Suprapubic skin (tissue), 4 donors: ENCODE measurements at regions not wholly inside any gene's neighbourhood (a gene's known extent, or its start where the extent isn't known, plus 50 kb on each side); places are given as distances from the start of the nearest gene placed in this dataset.

Source experiments
- DNase-seq, 2 donors: peaks; one replicate each; pipeline ENCODE4 v3.0.0-alpha.2; 2019; ENCODE audit warnings: low spot score in 2 of 2
- H3K27ac ChIP-seq: fragments of 200-600 bp; sonication (generic); one replicate; pipeline ENCODE4 v1.5.1; 2019
- H3K27me3 ChIP-seq: fragments of 200-600 bp; sonication (generic); one replicate; pipeline ENCODE4 v1.5.1; 2019
- H3K36me3 ChIP-seq: fragments of 200-600 bp; sonication (generic); one replicate; pipeline ENCODE4 v1.5.1; 2019
- H3K4me1 ChIP-seq: fragments of 200-600 bp; sonication (generic); one replicate; pipeline ENCODE4 v1.5.1; 2019
- H3K4me3 ChIP-seq: fragments of 200-600 bp; sonication (generic); one replicate; pipeline ENCODE4 v1.5.1; 2019; ENCODE audit warnings: mild to moderate bottlenecking
- H3K9me3 ChIP-seq: fragments of 200-600 bp; sonication (generic); one replicate; pipeline ENCODE4 v1.5.1; 2019
- EP300 ChIP-seq: sonication (generic); formaldehyde crosslinking; IDR thresholded peaks from one replicate; pipeline ENCODE4 v1.6.1; 2017; ENCODE audit warnings: antibody characterized with exemption
- POLR2A ChIP-seq, 2 donors: fragments of 450-650 bp; IDR thresholded peaks; one replicate each; pipeline ENCODE4 v1.6.1; 2017; ENCODE audit warnings: antibody characterized with exemption in 2 of 2, mild to moderate bottlenecking in 2 of 2, moderate library complexity in 2 of 2
- POLR2AphosphoS5 ChIP-seq, 3 donors: sonication (generic); formaldehyde crosslinking; IDR thresholded peaks; one replicate each; pipeline ENCODE4 v1.6.1; 2017; ENCODE audit warnings: antibody characterized with exemption in 3 of 3
- WGBS: methylation state at CpG from one replicate; pipeline ENCODE4 v1.1.5; 2018; 5-methylcytosine and 5-hydroxymethylcytosine counted together
- TF ChIP-seq, protein P1 (sequence below), 2 donors: fragments of 200-600 bp in 1 of 2; fragments of 450-650 bp in 1 of 2; sonication (generic) in 1 of 2; IDR thresholded peaks; one replicate each; pipeline ENCODE4 v1.5.1; 2016 to 2019; ENCODE audit warnings: antibody characterized with exemption in 2 of 2, mild to moderate bottlenecking in 1 of 2, moderate library complexity in 1 of 2

DNA sequence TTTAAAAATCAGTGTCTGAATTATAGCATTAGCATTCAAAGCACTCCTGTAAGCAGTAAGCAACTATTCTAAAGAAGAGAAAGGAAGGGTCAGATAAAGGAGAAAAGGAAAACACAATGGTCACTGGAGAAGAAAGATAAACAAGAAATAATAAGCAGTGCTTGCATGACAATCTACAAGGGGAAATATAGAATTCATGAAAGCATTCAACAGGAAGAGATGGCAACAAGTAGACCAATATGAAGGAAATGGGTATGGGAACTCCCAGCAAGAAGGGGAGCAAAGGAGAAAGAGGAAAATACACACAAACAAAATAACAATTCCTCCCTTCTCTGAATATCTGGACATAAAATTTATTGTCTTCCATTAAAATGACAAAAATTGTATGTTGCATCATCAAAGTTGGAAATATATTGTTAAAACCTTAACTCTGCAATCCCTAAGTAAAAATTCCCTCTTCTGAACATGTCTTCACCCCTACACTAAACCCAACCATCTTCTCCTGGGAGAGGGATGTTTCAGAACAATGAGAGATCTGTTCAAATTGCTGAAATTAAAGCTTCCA, 206.3 kb upstream of the SAMSN1 start:
- no peaks in the 10 kb centered on the region for H3K36me3 ChIP-seq
- no peaks in the 10 kb centered on the region for H3K27me3 ChIP-seq
- H3K4me1 ChIP-seq: no peaks in the 10 kb centered on the region
- TF ChIP-seq EP300: no peak
- TF ChIP-seq, protein P1, sequence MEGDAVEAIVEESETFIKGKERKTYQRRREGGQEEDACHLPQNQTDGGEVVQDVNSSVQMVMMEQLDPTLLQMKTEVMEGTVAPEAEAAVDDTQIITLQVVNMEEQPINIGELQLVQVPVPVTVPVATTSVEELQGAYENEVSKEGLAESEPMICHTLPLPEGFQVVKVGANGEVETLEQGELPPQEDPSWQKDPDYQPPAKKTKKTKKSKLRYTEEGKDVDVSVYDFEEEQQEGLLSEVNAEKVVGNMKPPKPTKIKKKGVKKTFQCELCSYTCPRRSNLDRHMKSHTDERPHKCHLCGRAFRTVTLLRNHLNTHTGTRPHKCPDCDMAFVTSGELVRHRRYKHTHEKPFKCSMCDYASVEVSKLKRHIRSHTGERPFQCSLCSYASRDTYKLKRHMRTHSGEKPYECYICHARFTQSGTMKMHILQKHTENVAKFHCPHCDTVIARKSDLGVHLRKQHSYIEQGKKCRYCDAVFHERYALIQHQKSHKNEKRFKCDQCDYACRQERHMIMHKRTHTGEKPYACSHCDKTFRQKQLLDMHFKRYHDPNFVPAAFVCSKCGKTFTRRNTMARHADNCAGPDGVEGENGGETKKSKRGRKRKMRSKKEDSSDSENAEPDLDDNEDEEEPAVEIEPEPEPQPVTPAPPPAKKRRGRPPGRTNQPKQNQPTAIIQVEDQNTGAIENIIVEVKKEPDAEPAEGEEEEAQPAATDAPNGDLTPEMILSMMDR (IDR thresholded peaks at IDR 0.05): no peak
- H3K9me3 ChIP-seq: no peaks in the 10 kb centered on the region
- no peak for DNase-seq
- H3K27ac ChIP-seq: no peak overlapping the region
- H3K4me3 ChIP-seq: no peak overlapping the region

DNA sequence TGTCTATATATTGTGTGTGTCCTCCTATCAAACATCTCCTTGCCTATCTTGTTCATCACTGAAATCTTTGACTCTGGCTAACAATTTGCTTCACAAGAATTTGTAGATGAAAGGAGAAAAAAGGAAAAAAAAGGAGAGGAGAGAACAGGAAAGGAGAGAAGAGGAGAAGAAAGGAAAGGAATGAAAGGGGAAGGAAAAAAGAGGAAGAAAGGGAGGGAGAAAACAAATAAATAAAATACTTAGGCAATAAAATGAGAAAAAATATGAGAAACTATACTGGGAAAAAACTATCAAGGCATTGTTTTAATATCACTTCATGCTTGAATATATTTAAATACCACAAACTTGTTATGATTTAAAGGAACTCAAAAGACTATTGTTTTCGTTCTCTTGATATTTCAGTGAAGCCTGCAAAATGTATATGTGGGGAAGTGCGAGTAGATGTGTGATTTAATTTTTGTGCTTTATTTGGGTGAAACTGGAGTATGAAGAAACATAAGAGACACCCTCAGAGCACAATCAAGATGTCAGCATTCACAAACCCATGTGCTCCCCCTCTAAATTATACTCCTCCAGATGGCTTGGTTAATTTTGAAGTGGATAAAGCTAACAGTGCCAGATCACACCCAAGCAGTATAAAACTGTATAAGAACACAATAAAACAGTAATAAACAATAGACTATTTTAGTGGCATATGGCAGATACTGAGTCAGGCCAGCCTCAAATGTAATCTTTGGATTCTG, 205.7 kb upstream of the SAMSN1 start:
- H3K27me3 ChIP-seq: no peaks in the 10 kb centered on the region
- TF ChIP-seq, protein P1 (IDR thresholded peaks at IDR 0.05): no peak
- TF ChIP-seq EP300 (no peak), POLR2AphosphoS5 (IDR thresholded peaks at IDR 0.05) (no peak), POLR2A (IDR thresholded peaks at IDR 0.05) (no peak)
- no peak overlapping the region for H3K27ac ChIP-seq
- H3K9me3 ChIP-seq: no peaks in the 10 kb centered on the region
- H3K4me1 ChIP-seq: no peaks in the 10 kb centered on the region
- WGBS: 92% methylated on average over 2 of the region's 2 CpGs
- no peak for DNase-seq
- no peaks in the 10 kb centered on the region for H3K36me3 ChIP-seq
- H3K4me3 ChIP-seq: no peak overlapping the region

DNA sequence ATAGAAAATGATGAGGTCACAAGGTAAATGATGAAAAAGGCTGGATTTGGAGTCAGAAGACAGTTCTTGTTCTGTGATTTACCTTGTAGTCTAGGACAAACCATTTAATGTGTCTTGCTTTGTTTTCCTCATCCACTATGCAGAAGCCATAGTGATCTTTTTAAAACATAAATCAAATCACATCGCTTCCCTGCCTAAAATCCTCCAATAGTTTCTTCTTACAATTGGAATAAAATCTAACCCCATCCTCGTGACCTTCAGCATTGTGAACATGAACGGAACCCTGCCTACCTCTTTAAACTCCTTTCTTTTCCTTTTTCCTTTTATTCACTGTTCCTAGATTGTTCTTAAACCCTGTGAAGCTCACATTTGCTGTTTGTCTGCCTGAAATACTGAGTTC, 204.9 kb upstream of the SAMSN1 start:
- Histone ChIP-seq H3K4me1 (no peaks in the 10 kb centered on the region), H3K9me3 (no peaks in the 10 kb centered on the region), H3K27ac (no peak overlapping the region), H3K4me3 (no peak overlapping the region), H3K27me3 (no peaks in the 10 kb centered on the region), H3K36me3 (no peaks in the 10 kb centered on the region)
- 86% methylated on average over 3 of the region's 3 CpGs for WGBS
- DNase-seq: no peak
- TF ChIP-seq, protein P1 (IDR thresholded peaks at IDR 0.05): no peak
- no peak for TF ChIP-seq POLR2A (IDR thresholded peaks at IDR 0.05)
- no peak for TF ChIP-seq EP300
- no peak for TF ChIP-seq POLR2AphosphoS5 (IDR thresholded peaks at IDR 0.05)

DNA sequence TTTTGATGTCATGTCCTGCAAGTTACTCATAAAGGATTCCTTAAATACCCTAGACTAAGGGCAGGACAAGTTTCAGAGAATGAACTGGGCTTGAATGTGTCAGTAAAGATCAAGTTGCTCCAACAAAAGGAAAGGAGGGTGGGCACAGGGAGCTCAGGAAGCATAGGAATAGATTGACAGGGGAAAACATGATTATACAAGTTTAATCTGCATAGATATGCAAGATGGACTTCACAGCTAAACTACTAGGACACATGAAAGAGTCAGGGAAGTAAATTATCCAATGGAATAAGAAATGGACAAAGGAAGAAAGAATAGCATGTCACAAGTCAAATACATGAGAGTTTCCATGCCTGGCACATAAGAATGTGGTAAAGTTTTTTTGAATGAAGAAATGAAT, 203.9 kb upstream of the SAMSN1 start:
- Histone ChIP-seq H3K27ac (no peak overlapping the region), H3K4me3 (no peak overlapping the region), H3K9me3 (no peaks in the 10 kb centered on the region), H3K27me3 (no peaks in the 10 kb centered on the region), H3K4me1 (no peaks in the 10 kb centered on the region), H3K36me3 (no peaks in the 10 kb centered on the region)
- no peak for DNase-seq
- no peak for TF ChIP-seq POLR2AphosphoS5 (IDR thresholded peaks at IDR 0.05)
- TF ChIP-seq, protein P1 (IDR thresholded peaks at IDR 0.05): no peak
- TF ChIP-seq EP300: no peak
- TF ChIP-seq POLR2A (IDR thresholded peaks at IDR 0.05): no peak

DNA sequence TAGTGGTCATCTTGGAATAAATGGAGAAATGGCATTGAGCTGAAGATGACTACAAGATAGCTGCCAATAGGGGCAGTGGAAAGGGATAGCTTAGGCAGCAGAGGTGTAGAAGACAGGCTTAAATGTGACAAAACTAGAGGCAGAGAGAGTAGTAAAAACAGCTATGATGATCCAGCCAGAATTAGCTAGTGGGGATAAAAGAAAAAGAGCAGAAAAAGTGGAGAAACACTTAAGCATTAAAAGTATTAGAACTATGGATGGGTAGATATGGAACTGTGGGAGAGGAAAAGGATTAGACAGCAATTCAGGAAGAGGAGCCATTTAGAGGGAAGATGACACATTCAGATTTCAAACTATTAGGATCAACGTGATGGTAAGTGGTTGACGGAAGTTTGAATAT, 202.5 kb upstream of the SAMSN1 start:
- TF ChIP-seq POLR2A (IDR thresholded peaks at IDR 0.05): no peak
- no peak for TF ChIP-seq EP300
- TF ChIP-seq, protein P1 (IDR thresholded peaks at IDR 0.05): no peak
- TF ChIP-seq POLR2AphosphoS5 (IDR thresholded peaks at IDR 0.05): no peak
- Histone ChIP-seq H3K27me3 (no peaks in the 10 kb centered on the region), H3K36me3 (no peaks in the 10 kb centered on the region), H3K4me3 (no peak overlapping the region), H3K9me3 (no peaks in the 10 kb centered on the region), H3K27ac (no peak overlapping the region), H3K4me1 (no peaks in the 10 kb centered on the region)
- DNase-seq: no peak
- WGBS: 82% methylated on average over 2 of the region's 2 CpGs
